ENCODE measurements at regions not wholly inside any gene's neighbourhood (a gene's known extent, or its start where the extent isn't known, plus 50 kb on each side); places are given as distances from the start of the nearest gene placed in this dataset.

DNA sequence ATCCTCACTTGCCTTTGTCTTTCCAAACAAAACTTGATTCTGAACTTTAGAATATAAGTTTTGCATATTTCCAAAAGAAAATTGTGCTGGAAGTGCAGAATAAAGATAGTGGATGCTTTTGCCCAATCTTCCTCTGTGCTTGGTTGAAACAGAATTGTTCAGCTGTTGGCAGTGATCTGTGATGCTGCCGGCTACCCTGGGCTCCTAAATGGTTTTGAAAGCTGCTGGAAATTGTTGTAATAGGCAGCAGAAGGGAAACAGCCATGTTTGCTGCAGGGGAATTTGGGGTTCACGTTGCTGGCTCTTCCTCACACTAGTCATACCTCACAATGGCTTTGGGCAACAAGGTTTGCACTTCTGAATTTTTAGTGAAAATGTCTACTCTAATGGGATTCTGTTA is 398.0 kb downstream of the RAPGEF2 start:
- DNase-seq (ENCODE audit: low read depth): no peak

DNA sequence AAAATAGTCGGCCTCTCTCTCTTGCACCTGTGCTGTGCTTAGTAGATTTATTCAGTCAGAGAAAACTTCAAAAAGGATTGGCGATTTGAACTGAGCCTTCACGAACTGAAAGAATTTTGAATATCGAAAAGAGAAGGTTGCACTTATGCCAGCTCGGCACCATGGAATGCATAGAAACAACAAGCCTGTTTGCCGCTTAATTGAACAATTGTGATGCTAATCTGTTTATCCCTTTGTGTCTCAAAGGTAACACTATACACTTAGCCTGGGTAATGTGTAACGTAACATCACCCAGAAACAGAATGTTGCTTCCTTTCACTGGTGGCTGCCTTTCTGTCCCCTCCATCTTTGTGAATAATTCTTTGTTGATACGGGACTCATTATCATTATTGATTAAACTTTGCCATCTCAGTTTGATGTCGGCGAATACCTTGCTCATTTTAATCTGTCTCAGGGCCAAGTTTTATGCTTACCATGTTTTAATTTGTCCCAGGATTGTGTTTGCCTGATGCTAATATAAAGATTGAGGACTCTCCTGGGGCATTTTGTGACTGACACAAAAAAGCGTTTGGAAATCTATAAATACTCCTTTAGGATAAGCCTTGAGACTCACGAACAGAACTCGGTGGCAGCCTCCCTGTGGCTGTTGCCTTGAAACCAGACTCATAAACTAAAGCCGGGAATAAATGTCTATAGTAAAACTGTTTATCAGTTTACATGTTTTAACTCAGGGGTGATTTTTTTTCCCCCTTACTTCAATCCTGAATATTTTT is 400.5 kb downstream of the RAPGEF2 start:
- DNase-seq (ENCODE audit: low read depth): peak; percentile 20

DNA sequence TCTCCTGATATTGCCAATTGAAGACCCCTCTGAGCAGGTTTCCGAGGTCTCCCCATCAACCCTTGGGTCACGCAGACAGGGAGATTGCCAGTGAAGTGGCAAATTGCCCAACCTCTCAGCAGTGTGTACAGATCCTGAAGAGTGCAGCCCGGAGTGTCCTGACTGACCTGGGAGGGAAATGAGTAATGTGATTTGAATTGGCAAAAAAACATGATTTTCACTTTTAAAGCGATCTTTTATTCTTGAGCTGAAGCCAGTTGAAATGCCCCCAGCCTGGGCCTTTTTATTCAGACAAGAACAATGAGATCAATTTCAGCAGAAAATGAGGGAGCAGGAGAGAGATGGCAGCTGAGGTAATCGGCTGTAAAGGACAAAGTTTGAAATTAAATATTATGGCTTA is 401.8 kb downstream of the RAPGEF2 start:
- DNase-seq (ENCODE audit: low read depth): peak; percentile 55

DNA sequence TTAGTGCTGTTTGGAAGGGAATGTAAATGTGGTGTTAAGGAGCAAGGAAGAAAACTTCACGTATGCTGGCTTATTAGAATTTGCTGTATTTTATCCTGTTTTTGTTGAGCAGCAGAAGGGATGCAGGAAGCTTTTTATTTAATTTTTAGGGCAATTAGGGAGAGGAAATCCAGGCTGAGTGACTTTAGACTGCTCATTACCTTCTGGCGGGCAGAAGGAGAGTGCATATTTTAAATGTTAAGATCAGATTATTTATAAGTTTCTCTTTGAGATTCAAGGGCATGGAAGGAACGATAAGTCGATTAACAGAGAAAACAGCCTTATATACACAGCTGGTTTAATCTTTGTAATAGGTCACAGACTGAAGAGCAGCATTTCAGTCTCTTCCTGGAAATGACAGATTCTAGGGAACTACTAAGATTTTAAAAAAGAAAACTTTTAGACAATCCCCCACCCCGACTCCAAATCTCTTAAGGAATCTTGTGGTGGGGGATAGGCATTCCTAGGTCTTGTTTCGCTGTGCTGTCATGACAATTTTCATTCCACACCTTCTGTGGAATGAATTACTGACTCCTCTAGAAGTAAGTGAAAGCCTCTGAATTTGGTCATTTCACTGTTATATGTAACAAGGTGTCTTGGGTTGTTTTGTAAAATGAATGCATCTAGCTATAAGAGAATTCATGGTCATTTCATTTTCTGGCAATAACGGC is 402.5 kb downstream of the RAPGEF2 start:
- DNase-seq (ENCODE audit: low read depth): peak; percentile 26

DNA sequence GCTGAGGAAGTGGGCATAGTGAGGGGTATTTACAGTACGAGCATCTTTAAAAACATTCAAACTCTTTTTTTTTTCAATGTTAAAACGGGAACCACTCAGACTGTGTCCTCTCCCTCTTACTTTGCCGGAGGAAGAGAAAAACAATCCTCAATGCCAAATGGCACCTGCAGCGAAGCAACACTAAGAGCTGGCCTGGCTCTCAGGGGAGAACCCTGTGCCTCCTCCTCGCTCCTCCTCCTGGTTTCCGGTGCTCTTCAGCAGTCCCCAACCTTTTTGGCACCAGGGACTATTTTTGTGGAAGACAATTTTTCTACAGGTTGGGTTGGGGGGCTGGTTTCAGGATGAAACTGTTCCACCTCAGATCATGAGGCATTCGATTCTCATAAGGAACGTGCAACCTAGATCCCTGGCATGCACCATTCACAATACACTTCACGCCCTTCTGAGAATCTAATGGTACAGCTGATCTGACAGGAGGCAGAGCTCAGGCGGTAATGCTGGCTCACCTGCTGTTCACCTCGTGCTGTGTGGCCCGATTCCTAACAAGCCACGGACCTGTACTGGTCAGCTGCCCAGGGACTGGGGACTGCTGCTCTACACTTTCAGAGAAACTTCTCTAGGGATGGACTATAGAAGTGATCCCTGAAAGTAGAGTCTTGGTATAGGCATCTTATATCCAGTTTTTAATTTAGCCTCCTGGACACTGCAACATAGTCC is 404.1 kb downstream of the RAPGEF2 start:
- no peak for DNase-seq (ENCODE audit: low read depth)

DNA sequence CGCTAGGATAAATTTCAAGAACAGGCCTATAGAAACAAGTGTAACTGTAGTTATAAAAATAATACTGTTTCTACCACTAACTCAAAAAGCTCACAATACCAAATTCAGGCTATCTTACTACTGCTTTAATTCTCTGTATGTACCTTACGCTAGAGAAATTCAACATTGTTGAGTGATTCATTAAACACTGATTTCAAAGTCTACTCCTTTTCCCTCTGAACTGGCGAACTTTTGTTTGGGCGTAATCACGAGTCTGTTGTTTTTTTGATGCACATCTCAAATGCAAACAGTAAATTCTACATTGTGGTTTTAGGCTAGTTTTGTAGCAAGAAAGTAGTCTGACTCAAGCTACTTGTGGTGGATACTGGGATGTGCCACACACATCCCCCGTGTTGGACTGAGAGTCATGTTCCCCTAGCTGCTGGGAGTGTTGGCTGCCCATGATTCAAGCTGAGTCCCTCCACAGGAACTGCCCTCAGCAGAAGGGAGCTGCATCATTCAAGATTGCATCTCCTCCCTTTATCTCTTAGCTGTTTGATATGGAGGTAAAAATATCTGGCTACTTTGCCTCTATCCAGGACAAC is 406.1 kb downstream of the RAPGEF2 start:
- peak; percentile 60 for DNase-seq (ENCODE audit: low read depth)

DNA sequence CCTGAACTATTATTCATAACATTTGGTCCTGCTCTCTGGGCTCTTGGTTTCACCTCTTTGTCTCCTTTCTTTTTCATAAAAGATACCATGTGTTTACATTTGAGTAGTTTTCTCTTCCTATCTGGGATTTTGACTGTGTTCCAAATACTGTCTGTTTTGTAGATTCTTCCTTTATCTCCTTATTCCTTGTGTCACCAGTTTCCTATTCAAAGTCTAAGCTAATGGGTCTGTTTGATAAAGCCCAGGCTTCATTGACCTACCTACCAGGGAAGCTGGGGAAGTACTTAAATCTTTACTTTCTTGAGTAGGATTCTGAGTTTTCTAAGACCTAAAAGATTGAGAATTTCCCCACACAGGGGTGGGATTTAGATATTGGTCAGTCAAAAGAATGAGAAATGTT is 409.5 kb downstream of the RAPGEF2 start:
- DNase-seq (ENCODE audit: low read depth): no peak

DNA sequence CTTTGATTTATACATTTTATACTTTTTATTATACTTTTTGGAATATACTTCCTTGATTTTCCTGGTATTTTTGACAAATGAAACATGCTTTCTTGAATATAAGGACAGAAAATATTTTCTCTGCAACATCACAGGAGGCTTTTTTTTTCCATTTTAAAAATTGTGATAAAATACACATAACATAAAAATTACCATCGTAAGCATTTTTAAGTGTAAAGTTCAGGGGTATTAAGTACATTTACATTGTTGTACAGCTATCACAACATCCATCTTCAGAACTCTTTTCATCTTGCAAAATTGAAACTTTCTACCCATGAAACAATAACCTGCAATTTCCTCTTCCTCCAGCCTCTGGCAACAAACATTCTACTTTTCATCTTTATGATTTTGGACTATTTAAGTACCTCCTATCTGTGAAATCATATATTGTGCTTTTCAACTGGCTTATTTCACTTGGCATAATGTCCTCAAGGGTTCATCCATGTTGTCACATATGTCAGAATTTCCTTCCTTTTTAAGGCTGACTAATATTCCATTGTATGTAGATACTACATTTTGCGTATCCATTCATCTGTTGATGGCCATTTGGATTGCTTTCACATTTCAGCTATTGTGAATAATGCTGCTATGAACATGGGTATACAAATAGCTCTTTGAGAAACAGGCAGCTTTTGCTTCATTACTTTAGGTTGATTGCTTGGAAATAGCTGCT is 412.6 kb downstream of the RAPGEF2 start:
- no peak for DNase-seq (ENCODE audit: low read depth)

DNA sequence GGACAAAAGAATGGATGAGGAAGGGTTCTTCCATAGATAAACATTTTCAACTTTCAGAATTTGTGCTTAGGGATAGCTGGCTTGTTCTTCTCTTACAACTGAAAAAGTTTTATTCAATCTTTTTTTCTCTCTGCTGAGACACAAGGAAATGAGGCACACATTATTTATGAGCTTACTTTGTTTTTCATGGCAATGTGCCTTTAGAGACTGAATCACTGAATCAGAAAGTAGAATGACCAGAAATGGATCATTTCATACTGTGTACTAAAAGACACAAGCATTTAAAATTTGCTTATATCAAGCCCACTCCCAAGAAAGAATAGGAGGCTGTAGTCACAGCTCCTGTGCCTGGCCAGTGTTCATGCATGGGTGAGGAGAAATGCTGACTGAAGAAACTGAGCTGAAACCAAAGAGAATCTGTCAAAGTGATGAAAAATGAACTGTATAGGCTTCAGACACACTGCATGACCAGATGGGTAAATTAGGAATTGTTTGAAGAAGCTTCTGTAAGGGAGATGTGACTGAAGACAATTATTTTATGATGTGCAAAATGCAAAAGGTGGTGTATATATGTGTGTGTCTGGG is 413.8 kb downstream of the RAPGEF2 start:
- peak; percentile 55 for DNase-seq (ENCODE audit: low read depth)

DNA sequence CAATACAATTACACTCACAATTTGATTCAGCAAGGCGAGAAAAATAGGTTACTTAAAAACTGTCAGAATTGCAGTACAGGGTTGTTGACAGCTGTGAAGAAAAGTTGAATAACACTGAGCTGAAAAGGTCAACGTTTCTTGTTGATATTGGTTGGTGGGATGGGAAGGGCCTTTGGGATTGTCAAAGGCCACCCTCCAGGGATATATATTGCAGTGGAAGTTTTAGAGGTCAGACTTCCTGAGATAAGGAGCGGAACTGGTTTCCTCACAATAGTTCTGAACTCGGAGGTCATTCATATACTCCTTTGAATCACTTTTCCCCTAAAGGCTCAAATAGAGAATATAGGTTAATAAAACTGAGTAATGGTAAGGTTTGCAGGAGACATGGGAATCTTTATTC is 417.2 kb downstream of the RAPGEF2 start:
- DNase-seq (ENCODE audit: low read depth): no peak

DNA sequence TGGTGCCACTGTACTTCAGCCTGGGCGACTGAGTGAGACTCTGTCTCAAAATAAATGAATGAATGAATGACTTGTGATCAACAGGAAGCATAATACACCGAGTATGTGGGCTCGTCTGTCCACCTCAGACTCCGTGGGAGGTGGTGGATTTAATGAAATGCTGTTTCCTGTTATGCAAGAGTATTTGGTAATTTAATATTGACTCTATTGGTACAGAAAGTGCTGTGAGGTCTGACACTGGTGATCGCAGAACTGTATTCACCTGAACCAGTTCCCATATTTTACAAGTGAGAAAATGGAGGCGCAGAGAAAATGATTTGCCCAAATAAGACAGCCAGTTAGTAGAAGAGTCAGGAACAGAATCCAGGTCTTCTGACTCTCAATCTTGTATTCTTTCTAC is 423.3 kb downstream of the RAPGEF2 start:
- no peak for DNase-seq (ENCODE audit: low read depth)

DNA sequence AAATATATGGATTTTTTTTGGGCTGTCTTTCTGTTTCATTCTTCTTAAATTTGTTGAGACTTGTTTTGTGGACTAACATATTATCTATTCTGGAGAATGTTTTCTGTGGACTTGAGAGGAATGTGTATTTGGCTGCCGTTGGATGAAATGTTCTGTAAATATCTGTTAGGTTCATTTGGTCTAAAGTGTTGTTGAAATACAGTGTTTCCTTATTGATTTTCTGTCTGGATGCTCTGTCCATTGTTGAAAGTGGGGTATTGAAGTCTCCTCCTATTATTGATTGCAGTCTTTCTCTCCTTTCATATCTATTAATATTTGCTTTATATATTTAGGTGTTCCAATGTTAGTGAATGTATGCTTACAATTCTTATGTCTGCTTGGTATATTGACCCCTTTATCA is 431.8 kb downstream of the RAPGEF2 start:
- no peak for DNase-seq (ENCODE audit: low read depth)

DNA sequence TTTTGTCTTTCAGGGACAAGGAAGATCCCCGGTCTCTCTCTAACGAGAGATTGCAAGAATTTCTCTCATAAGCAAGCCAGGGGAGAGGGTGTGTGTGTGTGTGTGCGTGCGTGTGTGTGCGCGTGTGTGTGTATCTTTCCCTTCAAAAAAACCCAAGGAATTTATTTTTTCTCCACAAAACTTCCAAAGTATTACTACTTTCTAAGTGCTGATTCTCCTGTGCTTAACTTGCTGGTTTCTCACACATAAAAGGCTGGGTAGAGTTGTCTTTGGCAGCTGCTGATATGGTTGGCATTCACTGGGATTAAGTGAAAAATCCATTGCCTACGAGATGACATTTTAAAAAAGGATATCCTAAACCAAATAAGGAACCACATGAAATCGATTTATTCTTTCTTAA is 435.7 kb downstream of the RAPGEF2 start:
- no peak for DNase-seq (ENCODE audit: low read depth)

DNA sequence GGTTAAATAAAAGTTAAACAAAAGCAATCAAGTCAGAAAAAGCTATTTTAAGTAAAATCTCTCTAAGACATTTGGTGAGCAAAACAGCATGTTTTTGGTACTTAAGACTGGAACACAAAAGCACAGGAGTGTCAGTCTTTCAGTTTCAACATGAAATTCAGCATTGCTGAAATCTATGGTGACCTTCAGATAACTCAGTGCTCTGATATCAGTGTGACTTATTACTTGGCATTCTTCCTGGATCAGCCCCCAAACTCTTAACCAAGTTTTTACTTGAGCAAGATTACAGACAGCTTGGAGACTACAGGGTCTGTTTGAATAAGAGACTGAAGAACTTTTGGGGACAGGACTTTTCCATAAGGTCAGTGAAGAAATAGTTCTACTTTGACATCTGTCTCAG is 437.2 kb downstream of the RAPGEF2 start:
- no peak for DNase-seq (ENCODE audit: low read depth)

DNA sequence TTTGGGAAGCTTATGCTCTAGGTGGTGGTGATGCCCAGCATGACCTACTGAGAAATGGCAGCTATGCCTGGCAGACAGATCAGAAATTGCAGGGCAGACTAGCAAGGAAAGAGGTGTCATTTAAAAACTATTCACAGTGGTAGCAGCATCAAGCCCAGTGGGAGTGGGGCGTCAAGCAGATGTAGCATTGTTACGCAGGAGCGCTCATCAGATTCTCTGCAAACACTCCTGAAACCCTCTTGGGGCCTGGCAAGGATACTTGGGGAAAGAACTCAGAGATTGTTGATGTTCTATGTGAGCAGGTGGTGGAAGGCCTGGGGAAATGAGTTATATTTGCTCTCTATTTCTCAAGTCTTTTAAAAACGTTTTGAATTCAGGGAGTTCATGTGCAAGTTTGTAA is 437.6 kb downstream of the RAPGEF2 start:
- no peak for DNase-seq (ENCODE audit: low read depth)

DNA sequence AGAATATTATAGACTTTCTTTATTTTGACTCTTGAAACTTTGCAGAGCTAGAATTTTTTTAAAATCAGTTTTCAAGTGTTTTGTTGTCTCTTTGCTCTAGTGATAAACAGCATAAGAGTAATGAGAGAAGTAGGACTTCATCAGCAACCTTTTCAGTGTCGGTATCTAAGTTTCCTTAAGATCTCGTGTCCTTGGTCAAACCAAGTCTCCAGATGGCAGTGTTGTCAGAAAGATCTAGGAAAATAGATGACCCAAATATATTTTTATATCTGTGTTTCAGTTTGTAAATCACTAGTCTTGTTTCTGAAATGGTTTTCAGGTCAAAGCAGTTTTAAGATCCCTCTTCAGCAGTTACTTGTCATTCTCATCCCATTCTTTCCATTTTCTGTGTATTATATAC is 438.3 kb downstream of the RAPGEF2 start:
- no peak for DNase-seq (ENCODE audit: low read depth)

DNA sequence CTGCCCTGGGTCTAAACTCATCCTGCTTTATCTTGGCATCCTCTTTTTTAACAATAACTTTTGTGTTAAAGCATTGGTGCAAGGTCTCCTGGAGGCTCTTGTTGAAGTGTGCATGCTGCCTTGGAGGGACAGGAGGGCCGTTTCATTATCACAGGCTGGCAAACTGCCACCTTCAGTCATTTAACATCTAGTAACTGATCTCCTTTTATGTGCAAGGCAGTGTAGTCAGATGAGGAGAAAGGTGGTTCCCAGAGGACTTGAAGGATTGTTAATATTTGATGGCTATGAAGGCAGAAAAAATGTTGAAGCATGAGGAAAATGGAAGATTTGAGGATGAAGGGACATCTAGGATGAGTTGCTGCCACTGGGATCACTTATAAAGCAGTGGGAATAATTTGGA is 439.4 kb downstream of the RAPGEF2 start:
- DNase-seq (ENCODE audit: low read depth): no peak

DNA sequence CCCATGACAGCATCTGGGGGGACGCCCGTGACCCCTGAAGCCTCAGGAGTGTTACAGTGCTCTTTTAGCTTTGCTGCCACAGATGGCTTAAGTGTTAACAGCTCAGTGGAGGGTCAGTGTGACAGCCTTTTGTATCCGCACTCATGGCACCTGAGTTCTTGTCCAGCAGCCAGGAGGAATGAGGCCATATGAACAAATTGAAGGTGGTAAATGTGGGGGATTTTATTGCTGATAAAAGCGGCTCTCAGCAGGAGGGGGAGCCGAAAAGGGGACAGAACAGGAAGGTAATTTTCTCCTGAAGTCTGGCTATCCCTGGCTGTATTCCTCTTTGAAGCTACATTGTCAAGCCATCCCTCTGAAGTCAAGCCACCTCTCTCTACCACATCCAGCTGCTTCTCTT is 441.0 kb downstream of the RAPGEF2 start:
- DNase-seq (ENCODE audit: low read depth): no peak

DNA sequence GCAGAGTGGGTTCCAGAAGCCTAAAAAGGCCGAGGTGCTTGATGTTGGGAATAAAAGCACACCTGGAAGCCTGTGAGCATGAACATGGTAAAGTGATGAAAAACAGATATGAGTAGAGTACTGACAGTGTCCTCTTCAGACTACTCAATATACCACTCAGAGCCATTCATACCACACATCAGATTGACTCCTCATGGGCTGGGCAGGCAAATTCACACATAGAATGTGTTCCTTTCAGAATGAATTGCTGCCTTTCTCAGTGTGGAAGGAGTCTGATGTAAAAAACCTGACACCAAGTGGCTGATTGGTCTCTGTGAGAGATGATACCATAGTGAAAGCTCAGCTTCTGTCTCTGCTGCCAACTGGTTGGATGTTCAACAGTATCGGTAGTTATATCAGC is 442.7 kb downstream of the RAPGEF2 start:
- no peak for DNase-seq (ENCODE audit: low read depth)

DNA sequence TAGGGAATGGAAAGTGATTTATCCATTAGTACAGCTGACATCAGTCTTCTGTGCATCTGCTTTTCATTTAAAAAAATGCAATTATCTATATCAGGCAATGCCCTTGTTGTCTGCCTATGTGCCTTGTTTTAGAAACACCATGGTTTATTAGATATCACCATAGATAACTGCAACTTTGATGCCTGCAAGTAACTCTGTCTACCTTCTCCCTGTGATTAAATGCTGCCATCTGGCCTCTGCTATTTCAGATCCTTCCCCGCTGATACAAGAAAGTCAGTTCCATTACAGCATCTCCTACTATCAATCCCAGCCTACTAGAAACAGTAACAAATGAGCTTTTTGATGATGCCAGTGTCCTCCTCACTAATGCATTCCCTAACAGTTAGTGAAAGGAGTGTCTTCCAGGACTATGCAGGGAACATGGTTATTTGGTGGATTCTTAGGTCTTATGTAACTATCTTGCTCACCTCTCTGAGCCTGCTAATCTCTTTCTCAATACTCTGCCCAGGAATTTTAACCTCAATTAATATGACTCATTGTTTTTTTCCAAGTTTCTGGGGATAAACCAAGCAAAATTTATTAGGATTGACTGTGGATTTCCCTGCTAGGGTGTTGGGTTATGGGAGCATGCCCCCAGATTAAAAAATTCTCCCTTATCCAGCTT is 444.9 kb downstream of the RAPGEF2 start:
- peak; percentile 50 for DNase-seq (ENCODE audit: low read depth)

DNA sequence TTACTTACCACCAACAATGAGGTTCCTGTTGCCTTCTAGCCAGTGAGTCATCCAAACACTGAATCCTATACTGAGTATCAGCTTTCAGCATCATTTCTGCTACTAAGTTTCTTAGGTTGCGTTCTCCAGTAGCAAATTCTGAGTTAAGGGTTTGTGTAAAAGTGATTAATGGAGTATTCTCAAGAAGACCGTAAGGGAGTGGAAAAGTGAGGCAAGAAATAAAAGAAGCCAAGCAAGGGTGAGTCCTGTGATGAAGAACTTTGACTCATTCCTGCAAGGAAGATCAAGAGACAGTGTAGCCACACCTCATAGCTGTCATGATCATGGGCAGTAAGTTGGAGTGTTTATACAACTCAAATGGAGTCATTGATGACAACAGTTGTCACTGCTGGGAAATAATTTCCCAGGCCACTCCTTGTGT is 446.2 kb downstream of the RAPGEF2 start:
- DNase-seq (ENCODE audit: low read depth): peak; percentile 60
